Panc1 (cell line): ENCODE measurements at regions not wholly inside any gene's neighbourhood (a gene's known extent, or its start where the extent isn't known, plus 50 kb on each side); places are given as distances from the start of the nearest gene placed in this dataset.

ENCODE experiments used
- ATAC-seq: fragments of 200-7000 bp; cut with Tn5 transposase; 2 replicates; pipeline ENCODE4 v1.9.1; 2020; ENCODE audit warnings: mild to moderate bottlenecking, moderate library complexity
- BruUV-seq: library from RNA; stranded (reverse); fragments of 400-500 nt; replicated peaks from 2 replicates; lab custom pipeline; 2021; lab: Mats Ljungman, UMichigan
- CTCF ChIA-PET: fragments of 300-600 bp; sonication (Branson Sonifier 250); formaldehyde crosslinking; loops from one replicate; lab custom pipeline; 2022; ENCODE audit warnings: antibody characterized with exemption; lab: Charles Lee
- POLR2A ChIA-PET: fragments of 300-600 bp; sonication (Branson Sonifier 250); formaldehyde crosslinking; loops from one replicate; lab custom pipeline; 2022; ENCODE audit warnings: antibody characterized with exemption; lab: Charles Lee
- DNase-seq: peaks from one replicate; pipeline ENCODE4 v3.0.0-alpha.2; 2010; ENCODE audit warnings: low read depth, low spot score
- H3K27ac ChIP-seq: 2 replicates; pipeline ENCODE4 v1.5.1; 2011; ENCODE audit warnings: mild to moderate bottlenecking, low read length, inconsistent platforms
- H3K27me3 ChIP-seq: fragments of 200-500 bp; sonication (Bioruptor generic); 2 replicates; pipeline ENCODE4 v1.6.0; 2014; ENCODE audit warnings: low read length, inconsistent platforms; ENCODE audit not compliant: control insufficient read depth, insufficient read depth
- H3K36me3 ChIP-seq: fragments of 200-500 bp; sonication (Bioruptor generic); 2 replicates; pipeline ENCODE4 v1.5.1; 2014; ENCODE audit warnings: inconsistent platforms, mild to moderate bottlenecking, low read length, moderate library complexity; ENCODE audit not compliant: control insufficient read depth, insufficient read depth
- H3K4me1 ChIP-seq: 2 replicates; pipeline ENCODE4 v1.5.1; 2011; ENCODE audit warnings: inconsistent platforms, mild to moderate bottlenecking, low read length, moderate library complexity; ENCODE audit not compliant: control insufficient read depth, insufficient read depth
- H3K4me3 ChIP-seq, 2 experiments: 2 replicates each; pipeline ENCODE4 v1.5.1; 2011 to 2012; ENCODE audit warnings: low read depth in 2 of 2, low read length in 2 of 2, mild to moderate bottlenecking in 2 of 2, inconsistent platforms in 1 of 2, moderate library complexity in 1 of 2
- H3K9me3 ChIP-seq: fragments of 200-500 bp; sonication (Bioruptor generic); 2 replicates; pipeline ENCODE4 v1.5.1; 2014; ENCODE audit warnings: low read depth, mild to moderate bottlenecking, inconsistent platforms, low read length, moderate library complexity; ENCODE audit not compliant: control insufficient read depth, insufficient read depth
- CTCF ChIP-seq: fragments of 450-650 bp; IDR thresholded peaks from 2 replicates; pipeline ENCODE4 v1.5.1; 2017; ENCODE audit warnings: mild to moderate bottlenecking
- POLR2AphosphoS5 ChIP-seq: IDR thresholded peaks from 2 replicates; pipeline ENCODE4 v1.6.1; 2012; ENCODE audit warnings: mild to moderate bottlenecking, low read depth, low read length, moderate library complexity
- REST ChIP-seq, 2 experiments: IDR thresholded peaks; 2 replicates each; pipeline ENCODE4 v1.6.1; 2011 to 2012; ENCODE audit warnings: low read depth in 2 of 2, control low read depth in 1 of 2, low read length in 1 of 2, mild to moderate bottlenecking in 1 of 2, moderate library complexity in 1 of 2; ENCODE audit not compliant: insufficient read depth in 1 of 2
- SIN3A ChIP-seq: IDR thresholded peaks from 2 replicates; pipeline ENCODE4 v1.6.1; 2012; ENCODE audit warnings: low read depth, mild to moderate bottlenecking, low read length, moderate library complexity, borderline replicate concordance; ENCODE audit not compliant: insufficient read depth
- TCF7L2 ChIP-seq: IDR thresholded peaks from 2 replicates; pipeline ENCODE4 v1.6.1; 2011; ENCODE audit warnings: mild to moderate bottlenecking, low read depth, low read length, inconsistent platforms
- in situ Hi-C: cut with HindIII; loops from 2 replicates; pipeline ENCODE4 v1.10.0; 2016; ENCODE audit warnings: low sequenced_read_pairs, low pct_unique_long_range_greater_than_20kb
- intact Hi-C: fragments of 100-400 bp; cut with micrococcal nuclease; formaldehyde crosslinking; loops from one replicate; pipeline ENCODE4 v1.10.0; 2022; ENCODE audit not compliant: unreplicated experiment

GRCh38 chr4:24650849-24651640 is 66.7 kb upstream of the DHX15 start:
- in situ Hi-C loops (no loop called here), intact Hi-C loops (no loop called here)
- no peaks in the 10 kb centered on the region for H3K36me3 ChIP-seq
- no peaks in the 10 kb centered on the region for H3K27me3 ChIP-seq
- ChIA-PET CTCF (no interaction called here), POLR2A (no interaction called here)
- H3K4me3 ChIP-seq: no peak overlapping the region
- no peak for DNase-seq
- ATAC-seq: no peak
- no peak for TF ChIP-seq CTCF
- no peak for TF ChIP-seq POLR2AphosphoS5
- no peak for TF ChIP-seq TCF7L2
- TF ChIP-seq SIN3A: no peak
- TF ChIP-seq REST (IDR thresholded peaks at IDR 0.05; ENCODE audit: insufficient read depth in 1 of 2, low read depth in 2 of 2, low read length in 1 of 2): no peak
- no peaks in the 10 kb centered on the region for H3K4me1 ChIP-seq
- H3K27ac ChIP-seq: no peak overlapping the region
- no peaks in the 10 kb centered on the region for H3K9me3 ChIP-seq
- no TSS peak for BruUV-seq

GRCh38 chr4:24655326-24655725 is 71.0 kb upstream of the DHX15 start:
- POLR2A ChIA-PET: interaction anchor here (0.6 kb wide), 2 partner anchors 69 to 158 kb away, joined by 8 to 10 read pairs; no protein-coding TSS in a partner anchor
- no peak overlapping the region for H3K4me3 ChIP-seq
- no peaks in the 10 kb centered on the region for H3K27me3 ChIP-seq
- BruUV-seq: no TSS peak
- H3K27ac ChIP-seq: no peak overlapping the region
- in situ Hi-C loops (no loop called here), intact Hi-C loops (no loop called here)
- DNase-seq: no peak
- H3K36me3 ChIP-seq: no peaks in the 10 kb centered on the region
- H3K9me3 ChIP-seq: no peaks in the 10 kb centered on the region
- no peak for ATAC-seq
- H3K4me1 ChIP-seq: no peaks in the 10 kb centered on the region
- CTCF ChIA-PET: interaction anchor here (0.6 kb wide), 1 partner anchor 18 kb away, joined by 6 read pairs; no protein-coding TSS in a partner anchor
- TF ChIP-seq REST (IDR thresholded peaks at IDR 0.05; ENCODE audit: insufficient read depth in 1 of 2, low read depth in 2 of 2, low read length in 1 of 2) (no peak), TCF7L2 (no peak), CTCF (no peak), SIN3A (no peak), POLR2AphosphoS5 (no peak)
